GM12878 (cell line): ENCODE measurements at regions not wholly inside any gene's neighbourhood (a gene's known extent, or its start where the extent isn't known, plus 50 kb on each side); places are given as distances from the start of the nearest gene placed in this dataset.

Experiments used
- ATAC-seq: fragments of 200-7000 bp; cut with Tn5 transposase; 3 replicates; pipeline ENCODE4 v1.9.1; 2020; ENCODE audit warnings: mild to moderate bottlenecking, moderate library complexity
- BruUV-seq: library from RNA; stranded (reverse); fragments of 400-500 nt; replicated peaks from 2 replicates; lab custom pipeline; 2021; lab: Mats Ljungman, UMichigan
- CTCF ChIA-PET: fragments of 300-600 bp; sonication (Branson Sonifier 250); formaldehyde crosslinking; extraction: SDS; loops from one replicate; lab custom pipeline; 2021; ENCODE audit warnings: inconsistent platforms; lab: Yijun Ruan, JAX
- POLR2A ChIA-PET: fragments of 350-600 bp; formaldehyde crosslinking; extraction: SDS; loops from one replicate; lab custom pipeline; 2021; ENCODE audit warnings: inconsistent platforms; lab: Charles Lee
- RAD21 ChIA-PET: fragments of 300-600 bp; sonication (Branson Sonifier 250); formaldehyde crosslinking; loops from one replicate; lab custom pipeline; 2023; ENCODE audit warnings: antibody characterized with exemption; ENCODE audit not compliant: unreplicated experiment; lab: Charles Lee
- SMC1A ChIA-PET: fragments of 300-600 bp; sonication (Branson Sonifier 250); formaldehyde crosslinking; loops from one replicate; lab custom pipeline; 2023; ENCODE audit not compliant: unreplicated experiment, uncharacterized antibody; lab: Charles Lee
- DNase-seq: peaks from one replicate; pipeline ENCODE4 v3.0.0-alpha.2; 2011; ENCODE audit warnings: low read depth, low spot score
- FAIRE-seq: peaks from 3 replicates; lab custom pipeline; 2011; peaks lifted over from hg19 to GRCh38; lab: Jason Lieb, UNC
- H2AFZ ChIP-seq: 2 replicates; pipeline ENCODE4 v1.6.0; 2011; ENCODE audit warnings: low read depth, low read length, control low read depth; ENCODE audit not compliant: control insufficient read depth
- H3K27ac ChIP-seq: 2 replicates; pipeline ENCODE4 v1.5.1; 2011; ENCODE audit warnings: control low read depth; ENCODE audit not compliant: control insufficient read depth, insufficient read depth
- H3K27me3 ChIP-seq, 2 experiments: replicated peaks in 1 of 2; 2 replicates each; pipeline versions ENCODE4 v1.6.0 to v1.6.1; 2011; ENCODE audit warnings: low read length in 1 of 2; ENCODE audit not compliant: control insufficient read depth in 2 of 2, insufficient read depth in 2 of 2
- H3K36me3 ChIP-seq, 2 experiments: 2 replicates each; pipeline ENCODE4 v1.5.1; 2011; ENCODE audit warnings: low read length in 1 of 2; ENCODE audit not compliant: control insufficient read depth in 2 of 2, insufficient read depth in 2 of 2
- H3K4me1 ChIP-seq: 2 replicates; pipeline ENCODE4 v1.6.1; 2011; ENCODE audit warnings: mild to moderate bottlenecking, low read length, moderate library complexity, mixed read lengths; ENCODE audit not compliant: control insufficient read depth, insufficient read depth
- H3K4me2 ChIP-seq: 2 replicates; pipeline ENCODE4 v1.6.0; 2011; ENCODE audit warnings: control low read depth; ENCODE audit not compliant: control insufficient read depth, insufficient read depth
- H3K4me3 ChIP-seq: fragments of 200-600 bp; sonication (generic); 2 replicates; pipeline ENCODE4 v1.5.1; 2016
- H3K79me2 ChIP-seq: 2 replicates; pipeline ENCODE4 v1.6.0; 2011; ENCODE audit warnings: low read length; ENCODE audit not compliant: control insufficient read depth, insufficient read depth
- H3K9ac ChIP-seq: 2 replicates; pipeline ENCODE4 v1.8.0; 2011; ENCODE audit warnings: low read length, control low read depth, mixed read lengths; ENCODE audit not compliant: control insufficient read depth, insufficient read depth
- H3K9me3 ChIP-seq: replicated peaks from 3 replicates; pipeline ENCODE4 v1.5.1; 2011; ENCODE audit warnings: mild to moderate bottlenecking, low read length; ENCODE audit not compliant: control insufficient read depth, insufficient read depth
- H4K20me1 ChIP-seq: 2 replicates; pipeline ENCODE4 v1.6.0; 2011; ENCODE audit not compliant: control insufficient read depth, insufficient read depth
- CBFB ChIP-seq: IDR thresholded peaks from 2 replicates; pipeline ENCODE4 v1.6.1; 2016; ENCODE audit warnings: antibody characterized with exemption, low read depth
- RELB ChIP-seq: fragments of 450-650 bp; IDR thresholded peaks from 2 replicates; pipeline ENCODE4 v1.6.1; 2017; ENCODE audit warnings: low read depth, mild to moderate bottlenecking, moderate library complexity
- STAT3 ChIP-seq: IDR thresholded peaks from 2 replicates; pipeline ENCODE4 v1.6.1; 2011; ENCODE audit warnings: low read depth, low read length, improper control_type of control experiment
- ZBTB4 ChIP-seq: fragments of 450-650 bp; formaldehyde crosslinking; IDR thresholded peaks from 2 replicates; pipeline ENCODE4 v1.4.0; 2022; ENCODE audit warnings: mild to moderate bottlenecking, moderate library complexity
- WGBS: methylation state at CpG from one replicate; pipeline ENCODE4 v1.1.6; 2016; ENCODE audit warnings: low lambda C conversion rate; ENCODE audit not compliant: insufficient replicate concordance, insufficient coverage; ENCODE audit errors: missing lambda C conversion rate; 5-methylcytosine and 5-hydroxymethylcytosine counted together
- in situ Hi-C: fragments of 300-500 bp; cut with MboI; formaldehyde crosslinking; loops from 9 replicates; pipeline ENCODE4 v1.14.3; 2018; ENCODE audit warnings: mixed read lengths
- intact Hi-C: fragments of 100-400 bp; cut with micrococcal nuclease; formaldehyde crosslinking; loops from one replicate; pipeline ENCODE4 v1.14.2; 2022; ENCODE audit not compliant: unreplicated experiment

- ATAC-seq (no peak), DNase-seq (no peak), FAIRE-seq (no peak)
- Histone ChIP-seq H4K20me1 (no peaks in the 10 kb centered on the region), H3K4me2 (no peak overlapping the region), H3K79me2 (no peaks in the 10 kb centered on the region), H3K4me1 (no peaks in the 10 kb centered on the region), H3K9ac (no peak overlapping the region), H3K9me3 (no peaks in the 10 kb centered on the region), H3K27ac (no peak overlapping the region), H3K4me3 (no peak overlapping the region), H3K27me3 (no peaks in the 10 kb centered on the region), H3K36me3 (no peaks in the 10 kb centered on the region), H2AFZ (no peak overlapping the region)
- ChIA-PET POLR2A (no interaction called here), SMC1A (interaction anchor here (0.8 to 2.4 kb wide), 6 partner anchors 12 to 166 kb away, joined by 3 to 8 read pairs (median 3); no protein-coding TSS in a partner anchor), CTCF (interaction anchor here (0.7 to 1.8 kb wide), 4 partner anchors 12 to 35 kb away, joined by 3 to 7 read pairs (median 4); no protein-coding TSS in a partner anchor), RAD21 (interaction anchor here (1.9 to 2.1 kb wide), 2 partner anchors 12 to 35 kb away, joined by 5 to 6 read pairs; no protein-coding TSS in a partner anchor)
- TF ChIP-seq STAT3 (no peak), CBFB (no peak), ZBTB4 (no peak), RELB (no peak)
- in situ Hi-C loops (no loop called here), intact Hi-C loops (no loop called here)
- WGBS: 64% methylated on average over 3 of the region's 3 CpGs
- BruUV-seq: no TSS peak
These were observed 401.3 kb upstream of the CADM1 start for GRCh38 chr11:115905341-115906000.
